MCF 10A (cell line): ENCODE measurements at regions not wholly inside any gene's neighbourhood (a gene's known extent, or its start where the extent isn't known, plus 50 kb on each side); places are given as distances from the start of the nearest gene placed in this dataset.

Experiments
- BruUV-seq: library from RNA; stranded (reverse); fragments of 400-500 nt; replicated peaks from 2 replicates; lab custom pipeline; 2021; lab: Mats Ljungman, UMichigan
- CTCF ChIA-PET: fragments of 300-600 bp; sonication (Branson Sonifier 250); formaldehyde crosslinking; extraction: SDS; loops from one replicate; lab custom pipeline; 2021; ENCODE audit warnings: antibody characterized with exemption, inconsistent platforms; lab: Yijun Ruan, JAX
- POLR2A ChIA-PET: fragments of 300-600, 350-650 bp; sonication (Branson Sonifier 250); formaldehyde crosslinking; extraction: SDS; loops from one replicate; lab custom pipeline; 2020; ENCODE audit warnings: antibody characterized with exemption, inconsistent platforms; lab: Yijun Ruan, JAX
- DNase-seq: peaks from one replicate; pipeline ENCODE4 v3.0.0-alpha.2; 2018; ENCODE audit not compliant: unreplicated experiment
- H3K27ac Mint-ChIP-seq: one replicate; pipeline ENCODE4 v1.8.0; 2022; ENCODE audit warnings: mild to moderate bottlenecking, low read depth, mixed read lengths; ENCODE audit not compliant: unreplicated experiment
- H3K27me3 Mint-ChIP-seq: one replicate; pipeline ENCODE4 v1.8.0; 2022; ENCODE audit warnings: mixed read lengths; ENCODE audit not compliant: insufficient read depth, unreplicated experiment
- H3K36me3 Mint-ChIP-seq: one replicate; pipeline ENCODE4 v1.8.0; 2022; ENCODE audit warnings: mild to moderate bottlenecking, moderate library complexity, mixed read lengths; ENCODE audit not compliant: insufficient read depth, unreplicated experiment
- H3K4me1 Mint-ChIP-seq: one replicate; pipeline ENCODE4 v1.8.0; 2022; ENCODE audit warnings: mixed read lengths; ENCODE audit not compliant: insufficient read depth, unreplicated experiment
- H3K4me3 Mint-ChIP-seq: one replicate; pipeline ENCODE4 v1.8.0; 2022; ENCODE audit warnings: mild to moderate bottlenecking, moderate library complexity, mixed read lengths; ENCODE audit not compliant: unreplicated experiment
- H3K9me3 Mint-ChIP-seq: one replicate; pipeline ENCODE4 v1.8.0; 2022; ENCODE audit warnings: mixed read lengths; ENCODE audit not compliant: unreplicated experiment
- CTCF ChIP-seq: fragments of 200-600 bp; IDR thresholded peaks from one replicate; pipeline ENCODE4 v1.8.0; 2022; ENCODE audit warnings: antibody characterized with exemption, mild to moderate bottlenecking; ENCODE audit not compliant: unreplicated experiment
- intact Hi-C: fragments of 100-400 bp; cut with micrococcal nuclease; formaldehyde crosslinking; loops from 2 replicates; pipeline ENCODE4 v1.14.1; 2022

- Mint-ChIP-seq H3K4me1 (no peaks in the 10 kb centered on the region), H3K27me3 (no peaks in the 10 kb centered on the region), H3K4me3 (no peak overlapping the region), H3K9me3 (no peaks in the 10 kb centered on the region), H3K36me3 (no peaks in the 10 kb centered on the region), H3K27ac (no peak overlapping the region)
- ChIA-PET CTCF (interaction anchor here (0.8 kb wide), 1 partner anchor 70 kb away, joined by 4 read pairs; no protein-coding TSS in a partner anchor), POLR2A (no interaction called here)
- no TSS peak for BruUV-seq
- TF ChIP-seq CTCF, result no peak
- intact Hi-C loops, result no loop called here
- DNase-seq, result no peak
Measured at GRCh38 chr9:1216532-1216931, 166.4 kb downstream of the DMRT2 start.

GRCh38 chr9:1217076-1217475 lies 166.9 kb downstream of the DMRT2 start:
- Mint-ChIP-seq H3K4me1 (no peaks in the 10 kb centered on the region), H3K27ac (no peak overlapping the region), H3K9me3 (no peaks in the 10 kb centered on the region), H3K4me3 (no peak overlapping the region), H3K27me3 (no peaks in the 10 kb centered on the region), H3K36me3 (no peaks in the 10 kb centered on the region)
- ChIA-PET CTCF (interaction anchor here (0.6 to 0.8 kb wide), 2 partner anchors 30 to 70 kb away, joined by 3 to 4 read pairs; no protein-coding TSS in a partner anchor), POLR2A (no interaction called here)
- TF ChIP-seq CTCF, result no peak
- intact Hi-C loops, result no loop called here
- no peak for DNase-seq
- no TSS peak for BruUV-seq

GRCh38 chr9:1219284-1219683 lies 169.1 kb downstream of the DMRT2 start:
- CTCF ChIA-PET, result no interaction called here
- no peaks in the 10 kb centered on the region for H3K9me3 Mint-ChIP-seq
- TF ChIP-seq CTCF, result no peak
- no peak overlapping the region for H3K27ac Mint-ChIP-seq
- no TSS peak for BruUV-seq
- H3K4me3 Mint-ChIP-seq, result no peak overlapping the region
- POLR2A ChIA-PET, result no interaction called here
- no peaks in the 10 kb centered on the region for H3K27me3 Mint-ChIP-seq
- H3K36me3 Mint-ChIP-seq, result no peaks in the 10 kb centered on the region
- no peaks in the 10 kb centered on the region for H3K4me1 Mint-ChIP-seq
- no peak for DNase-seq
- intact Hi-C loops, result no loop called here

GRCh38 chr9:1221298-1221697 lies 171.1 kb downstream of the DMRT2 start:
- ChIA-PET POLR2A (no interaction called here), CTCF (no interaction called here)
- intact Hi-C loops, result no loop called here
- no peaks in the 10 kb centered on the region for H3K9me3 Mint-ChIP-seq
- TF ChIP-seq CTCF, result no peak
- H3K4me3 Mint-ChIP-seq, result no peak overlapping the region
- BruUV-seq, result no TSS peak
- no peaks in the 10 kb centered on the region for H3K27me3 Mint-ChIP-seq
- no peak overlapping the region for H3K27ac Mint-ChIP-seq
- H3K4me1 Mint-ChIP-seq, result no peaks in the 10 kb centered on the region
- H3K36me3 Mint-ChIP-seq, result no peaks in the 10 kb centered on the region
- no peak for DNase-seq
